LNCAP (cell line): ENCODE measurements at regions not wholly inside any gene's neighbourhood (a gene's known extent, or its start where the extent isn't known, plus 50 kb on each side); places are given as distances from the start of the nearest gene placed in this dataset.

Experiments
- TF ChIP-seq, protein P1 (sequence below): fragments of 450-650 bp; IDR thresholded peaks from 2 replicates; pipeline ENCODE4 v1.5.1; 2017; ENCODE audit warnings: mild to moderate bottlenecking

DNA sequence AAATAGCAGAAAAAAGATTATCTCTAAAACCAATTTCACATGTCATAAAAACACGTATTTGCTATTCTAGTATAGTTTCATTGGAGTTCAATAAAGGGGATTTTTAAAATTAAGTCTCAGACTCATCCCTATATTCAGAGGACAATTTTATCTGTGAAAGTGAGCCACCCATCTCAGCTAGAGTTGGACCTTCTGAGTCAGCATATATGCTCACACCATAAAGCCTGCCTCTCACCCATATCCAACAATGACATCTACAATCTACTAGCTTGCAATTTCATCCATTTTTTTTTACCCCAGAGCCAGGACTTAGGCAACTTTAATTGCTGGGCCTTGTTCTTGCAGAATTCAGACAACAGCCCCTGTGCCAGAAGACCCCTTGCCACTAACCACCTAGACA, 165.3 kb upstream of the DYNLRB2 start:
- TF ChIP-seq, protein P1, sequence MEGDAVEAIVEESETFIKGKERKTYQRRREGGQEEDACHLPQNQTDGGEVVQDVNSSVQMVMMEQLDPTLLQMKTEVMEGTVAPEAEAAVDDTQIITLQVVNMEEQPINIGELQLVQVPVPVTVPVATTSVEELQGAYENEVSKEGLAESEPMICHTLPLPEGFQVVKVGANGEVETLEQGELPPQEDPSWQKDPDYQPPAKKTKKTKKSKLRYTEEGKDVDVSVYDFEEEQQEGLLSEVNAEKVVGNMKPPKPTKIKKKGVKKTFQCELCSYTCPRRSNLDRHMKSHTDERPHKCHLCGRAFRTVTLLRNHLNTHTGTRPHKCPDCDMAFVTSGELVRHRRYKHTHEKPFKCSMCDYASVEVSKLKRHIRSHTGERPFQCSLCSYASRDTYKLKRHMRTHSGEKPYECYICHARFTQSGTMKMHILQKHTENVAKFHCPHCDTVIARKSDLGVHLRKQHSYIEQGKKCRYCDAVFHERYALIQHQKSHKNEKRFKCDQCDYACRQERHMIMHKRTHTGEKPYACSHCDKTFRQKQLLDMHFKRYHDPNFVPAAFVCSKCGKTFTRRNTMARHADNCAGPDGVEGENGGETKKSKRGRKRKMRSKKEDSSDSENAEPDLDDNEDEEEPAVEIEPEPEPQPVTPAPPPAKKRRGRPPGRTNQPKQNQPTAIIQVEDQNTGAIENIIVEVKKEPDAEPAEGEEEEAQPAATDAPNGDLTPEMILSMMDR = no peak

DNA sequence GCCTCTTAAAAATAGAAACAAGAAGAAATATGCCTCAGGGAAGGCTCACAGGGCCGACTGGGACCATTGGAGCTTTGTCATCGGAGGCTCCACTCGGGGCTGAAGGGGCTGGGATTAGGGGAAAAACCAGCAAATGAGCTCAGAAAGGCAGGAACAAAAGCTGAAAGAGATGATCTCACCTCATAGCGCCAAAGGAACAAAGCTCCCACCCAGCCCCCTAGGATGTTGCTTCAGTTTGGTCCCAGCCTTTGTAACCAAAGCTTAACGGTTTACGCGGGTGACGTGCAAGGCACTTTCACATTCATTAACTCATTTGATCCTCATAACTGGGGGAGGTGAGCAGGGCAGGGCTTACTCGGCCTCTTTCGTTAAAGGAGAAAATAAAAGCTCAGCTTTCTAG, 168.5 kb upstream of the DYNLRB2 start:
- TF ChIP-seq, protein P1 = no peak

DNA sequence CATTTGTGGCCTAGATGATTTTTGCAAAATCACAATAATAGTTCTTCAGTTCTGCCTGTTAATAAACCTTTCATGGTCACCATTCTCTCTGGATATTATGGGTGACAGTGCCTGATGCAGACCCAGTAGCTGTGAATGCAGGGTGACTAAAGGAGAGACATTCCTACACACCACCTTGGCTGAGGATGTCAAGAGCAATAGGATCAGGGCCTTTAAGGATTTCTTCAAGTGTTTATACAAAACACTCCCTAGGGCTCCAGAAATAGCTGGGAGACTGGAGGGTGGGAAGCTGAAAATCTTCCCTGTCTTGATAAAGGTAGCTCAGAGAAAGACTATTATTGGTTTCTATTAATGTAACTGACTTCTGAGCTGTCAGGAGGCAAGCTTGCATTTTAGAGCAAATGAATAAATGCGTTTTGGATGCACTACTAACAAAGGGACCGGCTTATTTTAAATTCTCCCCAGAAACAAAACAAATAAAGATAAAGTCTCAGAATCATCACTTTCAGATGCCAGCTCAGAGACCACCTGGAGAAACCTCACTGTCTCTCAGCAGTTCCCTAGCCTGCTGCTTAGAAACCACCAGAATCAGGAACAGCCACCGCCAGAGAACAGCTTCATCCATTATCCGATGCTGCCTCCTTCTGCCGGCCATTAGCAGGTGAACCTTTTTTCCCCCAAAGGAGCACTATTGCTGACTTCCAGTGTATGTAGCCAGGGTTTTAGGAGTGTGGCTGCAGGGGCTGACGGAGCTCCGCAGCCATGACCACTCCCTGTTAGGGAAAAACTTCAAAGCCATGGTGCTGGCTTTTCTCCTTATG, 171.4 kb upstream of the DYNLRB2 start:
- TF ChIP-seq, protein P1 = peak; percentile 57

DNA sequence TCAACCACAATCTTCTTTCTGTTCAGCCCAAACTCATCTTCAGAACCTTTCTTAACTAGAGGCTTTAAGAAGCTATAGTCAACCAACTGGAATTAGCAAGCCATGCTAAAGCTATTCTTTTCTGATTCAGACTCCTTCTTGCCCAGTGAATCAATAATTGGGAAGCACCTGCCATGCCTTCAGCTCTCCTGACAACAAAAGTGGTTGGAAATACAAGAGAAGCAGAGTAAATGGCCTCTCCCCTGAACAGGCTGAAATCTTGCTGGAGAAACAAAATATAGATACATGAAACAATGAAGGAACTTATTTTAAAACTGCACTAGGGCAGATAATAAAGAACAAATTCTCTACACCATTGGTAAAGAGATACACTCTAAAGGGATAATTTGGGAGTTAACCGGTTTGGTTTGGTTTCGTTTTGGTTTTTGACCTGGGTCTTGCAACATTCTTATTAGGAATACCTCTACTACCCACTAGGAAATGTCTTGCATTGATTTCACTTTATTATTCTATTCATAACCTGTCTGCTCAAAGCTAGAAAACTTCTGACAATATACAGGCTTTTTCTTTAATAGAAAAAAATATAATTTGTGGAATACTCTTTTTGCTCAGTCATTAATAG, 173.6 kb upstream of the DYNLRB2 start:
- TF ChIP-seq, protein P1 = no peak

DNA sequence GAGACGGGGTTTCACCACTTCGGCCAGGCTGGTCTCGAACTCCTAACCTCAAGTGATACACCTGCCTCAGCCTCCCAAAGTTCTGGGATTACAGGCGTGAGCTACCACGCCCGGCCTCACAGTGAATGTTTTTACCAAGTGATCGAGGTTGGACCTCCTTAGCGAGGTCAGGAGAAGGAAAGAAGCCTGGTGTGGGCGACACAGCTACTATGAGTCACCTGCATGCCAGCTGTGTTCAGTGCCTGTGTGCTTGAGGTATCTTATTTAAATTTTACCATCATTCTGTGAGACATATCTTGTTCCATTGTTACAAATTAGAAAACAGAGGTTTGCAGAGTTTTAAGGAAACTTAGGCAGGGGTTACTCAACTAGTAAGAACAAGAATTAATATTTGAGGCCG, 174.8 kb upstream of the DYNLRB2 start:
- TF ChIP-seq, protein P1 = no peak

DNA sequence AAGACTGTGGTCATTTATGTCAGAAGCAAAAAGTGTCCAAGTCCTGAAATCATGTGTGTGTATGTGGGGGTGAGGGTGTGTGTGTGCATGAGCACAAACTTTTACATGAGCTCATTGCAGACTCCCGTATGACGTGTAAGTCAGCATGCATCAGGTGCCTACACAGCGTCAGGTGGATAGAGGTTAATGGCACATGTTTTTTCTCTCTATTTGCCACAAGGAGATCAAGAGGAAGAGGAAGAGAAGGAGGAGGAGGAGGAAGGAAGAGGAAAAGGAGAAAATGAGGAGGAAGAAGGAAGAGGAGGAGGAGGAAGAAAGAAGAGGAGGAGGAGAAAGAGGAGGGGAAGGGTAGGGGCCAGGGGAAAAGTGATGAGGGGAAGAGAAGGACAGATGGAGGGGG, 178.0 kb upstream of the DYNLRB2 start:
- TF ChIP-seq, protein P1 = no peak

DNA sequence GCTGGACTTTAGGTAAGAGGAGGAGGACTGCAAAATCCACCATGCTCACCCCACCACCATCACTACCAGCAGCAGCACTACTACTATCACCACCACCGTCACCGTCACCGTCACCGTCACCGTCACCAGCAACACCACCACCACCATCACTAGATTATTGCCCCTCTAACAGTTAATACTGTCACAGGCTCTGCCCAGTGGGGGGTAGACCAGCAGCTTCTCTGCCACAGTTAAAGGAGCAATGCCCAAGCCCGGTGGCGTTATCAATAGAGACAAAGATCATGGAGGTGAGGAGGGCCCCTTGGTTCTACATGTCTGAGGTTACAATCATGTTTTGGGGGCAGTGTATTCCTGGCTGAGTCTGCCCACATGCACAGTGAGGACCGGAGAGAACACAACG, 184.4 kb upstream of the DYNLRB2 start:
- TF ChIP-seq, protein P1 = no peak
